ENCODE measurements at regions not wholly inside any gene's neighbourhood (a gene's known extent, or its start where the extent isn't known, plus 50 kb on each side); places are given as distances from the start of the nearest gene placed in this dataset.

DNA sequence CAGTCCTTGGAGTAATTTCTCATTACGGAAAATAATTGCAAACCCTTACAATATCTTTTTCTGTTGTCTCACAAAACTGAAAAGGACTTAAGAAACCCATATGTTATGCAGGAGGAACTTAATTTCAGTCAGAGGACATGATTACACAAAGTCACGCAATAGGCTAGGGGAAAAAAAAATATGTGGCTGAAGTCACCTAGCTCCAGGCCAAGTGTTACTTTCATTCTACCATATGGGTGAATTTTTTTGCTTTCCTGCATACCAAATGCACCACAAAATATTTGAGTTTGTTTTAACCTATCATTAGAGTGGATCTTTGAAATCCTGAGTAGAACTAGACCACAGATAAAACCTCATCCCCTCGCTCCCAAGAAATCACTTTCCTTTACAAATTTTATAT, 523.5 kb downstream of the CAAP1 start:
- TF ChIP-seq EZH2phosphoT487 (IDR thresholded peaks at IDR 0.05; ENCODE audit: insufficient read depth, low read depth) (no peak), EZH2 (IDR thresholded peaks at IDR 0.05; ENCODE audit: insufficient read depth, poor library complexity, severe bottlenecking) (no peak)
